GM04503 (cell line): ENCODE measurements at regions not wholly inside any gene's neighbourhood (a gene's known extent, or its start where the extent isn't known, plus 50 kb on each side); places are given as distances from the start of the nearest gene placed in this dataset.

Experiments used
- DNase-seq: peaks from one replicate; pipeline ENCODE4 v3.0.0-alpha.2; 2012; ENCODE audit warnings: low read depth

DNA sequence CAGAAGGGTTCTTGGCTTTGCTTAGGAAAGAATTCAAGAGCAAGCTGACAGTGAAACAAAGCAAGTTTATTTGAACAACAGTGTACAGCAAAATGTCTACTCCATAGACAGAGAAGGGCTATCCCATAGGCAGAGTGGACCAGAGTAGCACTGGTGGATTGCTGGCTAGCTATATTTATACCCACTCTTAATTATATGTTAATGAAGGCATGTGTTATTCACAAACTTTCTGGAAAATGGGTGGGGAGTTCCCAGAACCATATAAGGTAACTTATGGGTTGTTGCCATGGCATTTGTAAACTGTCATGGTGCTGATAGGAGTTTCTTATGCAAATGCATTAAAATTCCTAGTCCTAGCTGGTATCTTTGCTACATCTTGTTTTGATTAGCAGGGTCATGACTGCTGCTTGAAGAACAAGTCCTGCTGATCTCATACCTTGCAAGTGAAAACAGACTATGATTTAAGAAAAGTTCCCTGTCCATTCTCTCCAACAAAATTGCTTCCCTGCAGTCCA, 330.5 kb downstream of the BUD13 start:
- DNase-seq: no peak

DNA sequence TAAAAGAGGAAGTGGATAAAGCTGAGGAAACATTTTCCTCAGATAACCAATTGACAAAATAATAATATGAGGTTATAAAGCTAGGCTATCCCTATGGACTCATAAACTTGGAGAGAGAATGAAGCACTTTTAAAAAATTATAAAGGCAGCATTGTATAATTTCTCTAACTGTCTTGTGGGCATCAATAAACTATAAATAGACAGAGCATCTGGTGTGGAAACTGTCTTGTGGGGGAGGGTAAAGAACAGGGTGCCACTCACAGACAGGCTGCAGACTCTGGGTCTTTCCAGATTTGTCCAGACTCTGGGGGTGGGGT, 333.5 kb downstream of the BUD13 start:
- no peak for DNase-seq

DNA sequence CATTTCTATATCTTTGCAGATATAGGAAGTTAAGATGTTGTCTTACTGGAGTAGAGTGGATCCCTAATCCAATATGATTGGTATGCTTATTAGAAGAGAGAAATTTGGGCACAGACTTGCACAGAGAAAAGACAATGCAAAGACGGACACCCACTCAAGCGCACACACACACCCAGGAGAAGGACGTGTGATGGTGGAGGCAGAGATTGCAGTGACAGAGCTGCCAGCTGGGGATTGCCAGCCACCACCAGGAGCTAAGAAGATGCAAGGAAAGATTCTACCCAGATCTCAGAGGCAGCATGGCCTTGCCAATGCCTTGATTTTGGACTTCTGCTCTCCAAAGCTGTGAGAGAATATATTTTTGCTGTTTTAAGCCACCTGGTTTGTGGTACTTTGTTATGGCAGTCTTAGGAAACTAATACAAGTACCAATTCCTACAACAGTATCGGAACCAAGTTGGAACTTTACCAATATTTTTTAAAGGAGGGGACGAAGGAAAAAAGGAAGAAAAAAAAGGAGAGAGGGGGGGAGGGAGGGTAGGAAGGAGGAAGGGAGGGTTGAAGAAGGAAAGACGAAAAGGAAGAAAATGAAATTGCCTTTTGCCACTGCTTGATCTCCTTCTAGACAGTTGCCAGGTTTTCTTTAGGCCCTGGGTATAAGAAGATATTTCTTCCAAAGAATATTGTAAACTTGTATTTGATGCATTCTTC, 334.0 kb downstream of the BUD13 start:
- no peak for DNase-seq

DNA sequence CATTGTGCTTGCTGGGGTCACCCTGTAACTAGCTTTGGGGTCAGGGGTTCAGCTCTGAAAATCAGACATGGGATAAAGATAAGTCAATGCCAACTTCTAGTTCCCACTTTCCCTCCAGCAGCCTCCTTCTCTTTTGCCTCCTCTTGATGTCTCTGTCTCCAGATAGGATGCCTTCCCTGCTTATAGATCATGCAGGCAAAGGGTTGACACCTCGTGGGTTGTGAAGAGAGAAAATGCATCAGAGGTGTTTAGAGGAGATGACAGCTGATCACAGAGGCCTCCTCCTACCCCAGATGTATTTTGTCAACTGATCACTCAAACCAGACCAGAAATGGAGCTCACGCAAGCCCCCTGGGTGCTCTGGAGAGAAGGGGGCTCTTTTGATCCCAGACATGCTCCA, 337.8 kb downstream of the BUD13 start:
- no peak for DNase-seq

GRCh38 chr11:116432301-116432700, 340.5 kb downstream of the BUD13 start:
- DNase-seq: no peak

GRCh38 chr11:116431842-116432241, 340.9 kb downstream of the BUD13 start:
- DNase-seq: no peak

DNA sequence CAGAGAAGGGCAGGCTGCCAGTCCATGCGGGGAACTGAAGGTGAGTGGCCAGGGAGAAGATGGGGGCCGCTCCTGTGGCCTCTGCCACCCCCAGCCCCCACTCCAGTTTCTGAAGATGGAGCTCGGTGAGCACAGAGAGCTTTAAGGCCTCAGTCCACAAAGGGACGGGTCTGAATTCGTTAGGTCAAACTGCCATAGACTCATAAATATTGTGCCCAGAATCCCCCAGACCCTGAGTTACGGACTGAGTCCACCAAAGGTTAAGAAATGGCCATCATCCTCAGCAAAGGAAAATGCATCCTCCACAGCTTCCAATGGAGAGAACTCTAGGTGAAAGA, 344.2 kb downstream of the BUD13 start:
- DNase-seq: no peak

GRCh38 chr11:116427903-116428637, 344.7 kb downstream of the BUD13 start:
- DNase-seq: no peak

DNA sequence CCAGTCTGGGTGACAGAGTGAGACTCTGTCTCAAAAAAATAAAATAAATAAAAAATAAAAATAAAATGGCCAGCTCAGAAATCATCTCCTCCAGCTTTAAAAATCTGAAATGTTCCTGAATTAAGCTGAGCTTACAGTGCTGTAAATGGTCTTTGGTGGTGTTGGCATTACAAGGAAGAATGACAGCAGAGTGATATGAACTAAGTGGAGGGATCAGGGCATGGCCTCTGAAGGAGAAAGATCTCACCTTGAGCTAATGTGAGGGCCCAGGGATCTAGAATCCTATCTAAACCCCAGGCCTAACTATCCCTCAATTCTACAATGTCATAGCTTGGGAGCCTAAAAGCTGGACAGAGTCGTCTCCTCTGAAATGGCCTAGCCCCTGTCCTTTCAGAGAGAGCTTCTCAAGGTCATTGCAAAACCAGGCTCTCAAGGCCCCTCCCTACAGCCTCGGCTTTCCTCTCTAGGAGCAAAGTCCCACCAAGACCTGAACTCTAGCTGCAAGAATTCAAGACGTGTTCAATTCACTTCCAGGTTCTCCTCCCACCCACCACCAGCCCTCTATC, 345.4 kb downstream of the BUD13 start:
- no peak for DNase-seq

DNA sequence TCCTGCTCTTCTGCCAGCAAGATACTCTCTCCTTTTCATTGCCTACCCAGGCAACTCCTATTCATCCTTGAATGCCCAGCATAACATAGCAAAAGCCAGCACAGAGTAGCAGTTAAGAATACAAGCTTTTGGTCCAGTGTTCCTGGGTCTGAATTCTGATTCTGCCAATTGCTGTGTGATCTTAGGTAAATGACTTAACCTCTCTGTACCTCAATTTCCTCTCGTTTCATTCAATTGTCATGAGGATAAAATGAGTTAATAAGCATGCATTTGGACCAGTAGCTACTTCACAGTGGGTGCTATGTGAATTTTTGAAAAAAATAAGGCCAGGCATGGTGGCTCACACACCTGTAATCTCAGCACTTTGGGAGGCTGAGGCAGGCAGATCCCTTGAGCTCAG, 346.0 kb downstream of the BUD13 start:
- DNase-seq: no peak

DNA sequence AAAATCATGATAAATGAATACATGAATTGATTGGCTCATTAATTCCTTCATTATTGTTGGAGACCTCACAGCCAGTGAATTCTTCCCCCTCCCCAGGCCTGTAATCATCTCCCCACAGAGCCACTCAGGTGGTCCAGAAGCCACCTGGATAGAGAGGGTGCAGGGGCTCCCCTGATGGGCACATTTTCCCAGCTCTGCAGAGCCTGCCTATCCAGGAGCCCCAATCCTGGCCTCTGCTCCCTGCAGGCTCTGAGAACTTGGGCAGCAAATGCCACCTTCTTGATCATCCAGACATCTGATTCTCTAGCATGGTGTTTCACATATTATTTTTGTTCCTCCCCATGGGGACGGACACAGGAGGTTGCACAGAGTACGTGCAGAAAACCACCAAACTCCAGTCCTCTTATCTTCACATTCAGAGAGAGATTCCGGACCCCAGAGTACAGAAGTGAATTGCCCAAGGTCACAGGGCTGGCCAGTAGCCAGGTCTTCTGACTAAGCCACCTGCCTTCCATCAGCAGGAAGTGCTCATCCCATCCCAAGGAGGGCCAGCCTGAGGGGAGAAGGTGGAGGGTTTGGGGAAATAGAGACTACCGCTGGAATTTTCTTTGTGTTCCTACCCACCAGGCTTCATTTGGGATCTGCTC, 348.0 kb downstream of the BUD13 start:
- no peak for DNase-seq

DNA sequence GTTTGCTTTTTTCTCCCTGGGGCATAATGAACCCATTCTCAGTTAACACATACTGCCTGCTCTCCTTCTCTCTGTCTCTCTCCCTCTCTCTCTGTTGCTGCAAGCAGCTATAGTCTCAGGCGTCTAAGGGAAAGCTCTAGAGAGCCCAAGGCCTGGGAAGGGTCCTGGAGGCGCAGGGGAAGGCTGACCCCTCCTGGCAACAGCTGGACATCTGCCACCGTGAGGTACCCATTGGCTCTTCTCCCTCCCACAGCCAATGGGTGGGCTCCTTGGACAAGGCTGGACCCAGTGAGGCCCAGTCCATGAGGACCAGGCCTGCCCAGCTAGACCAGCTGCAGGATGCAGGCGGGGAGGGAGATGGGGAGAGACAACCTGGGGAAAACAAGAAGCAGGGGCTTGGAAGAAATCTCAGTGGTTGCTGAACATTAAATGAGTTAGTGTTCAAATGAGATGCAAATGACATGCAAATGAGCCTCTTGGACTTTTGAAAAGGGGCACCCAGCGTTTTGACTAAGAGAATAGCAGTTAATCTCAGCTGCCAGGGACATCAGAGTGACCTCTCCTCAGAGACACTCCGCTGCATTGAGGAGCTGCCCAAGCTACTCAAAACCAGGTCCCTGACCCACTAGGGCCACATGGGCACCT, 349.7 kb downstream of the BUD13 start:
- DNase-seq: no peak

- no peak for DNase-seq
Measured at GRCh38 chr11:116422556-116422955, 350.2 kb downstream of the BUD13 start.

GRCh38 chr11:116421529-116422185, 351.1 kb downstream of the BUD13 start:
- DNase-seq: no peak

DNA sequence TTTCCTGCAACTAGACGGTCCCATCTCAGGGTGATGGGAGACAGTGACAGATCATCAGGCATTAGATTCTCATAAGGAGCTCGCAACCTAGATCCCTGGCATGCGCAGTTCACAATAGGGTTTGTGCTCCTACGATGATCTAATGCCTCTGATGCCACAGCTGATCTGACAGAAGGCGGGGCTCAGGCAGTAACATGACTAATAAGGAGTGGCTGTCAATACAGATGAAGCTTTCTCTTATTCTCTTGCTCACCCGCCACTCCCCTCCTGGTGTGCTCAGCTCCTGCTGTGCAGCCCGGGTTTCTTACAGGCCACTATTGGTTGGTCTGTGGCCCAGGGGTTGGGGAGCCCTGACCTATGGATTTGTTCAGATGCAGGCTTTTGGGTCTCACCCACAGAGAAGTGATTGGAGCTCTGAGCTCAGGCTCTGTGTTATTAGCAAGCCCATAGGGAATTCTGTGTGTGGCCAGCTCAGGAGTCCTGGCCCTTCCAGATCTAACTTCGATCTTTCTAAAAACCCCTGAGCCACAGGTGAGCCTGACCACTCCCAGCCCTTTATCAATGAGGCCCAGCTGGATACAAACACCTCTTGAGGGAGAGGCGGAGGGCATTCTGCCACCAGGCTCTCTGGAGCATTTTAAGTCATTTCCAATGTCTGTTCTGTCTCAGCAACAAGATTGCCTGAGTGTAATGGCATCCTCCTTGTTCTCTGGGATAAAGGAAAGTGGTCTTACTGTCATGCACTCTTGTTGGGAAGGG, 351.8 kb downstream of the BUD13 start:
- no peak for DNase-seq

- no peak for DNase-seq
Measured at GRCh38 chr11:116420030-116420429, 352.8 kb downstream of the BUD13 start.

DNA sequence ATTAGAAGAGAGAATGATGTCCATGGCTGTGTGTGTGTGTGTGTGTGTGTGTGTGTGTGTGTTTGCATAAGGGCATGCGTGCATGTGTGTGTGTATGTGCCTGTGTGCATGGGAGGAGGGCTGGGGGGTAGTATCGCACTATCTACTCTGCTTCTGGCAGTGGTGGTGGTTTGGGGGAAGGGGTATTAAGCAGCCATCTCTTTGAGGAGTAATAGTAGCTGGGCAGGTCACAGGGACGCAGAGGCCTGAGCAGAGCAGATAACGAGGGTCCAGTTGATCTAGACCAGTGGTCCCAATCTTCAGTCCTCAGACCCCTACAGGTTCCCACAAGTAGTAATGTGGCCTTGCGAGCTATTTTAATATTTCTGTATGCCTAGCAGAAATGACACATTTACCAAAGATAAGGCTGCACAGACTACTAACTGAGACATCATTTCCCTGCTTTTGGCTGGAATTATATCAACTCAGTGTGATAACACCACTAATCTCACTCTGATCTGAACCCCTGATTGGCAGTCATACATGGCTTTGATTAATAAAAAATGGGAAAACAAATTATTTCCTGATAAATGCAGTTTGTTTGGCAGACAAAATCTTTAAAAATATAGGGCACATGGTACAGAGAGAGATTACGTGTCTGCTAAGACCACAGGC, 354.3 kb downstream of the BUD13 start:
- no peak for DNase-seq

DNA sequence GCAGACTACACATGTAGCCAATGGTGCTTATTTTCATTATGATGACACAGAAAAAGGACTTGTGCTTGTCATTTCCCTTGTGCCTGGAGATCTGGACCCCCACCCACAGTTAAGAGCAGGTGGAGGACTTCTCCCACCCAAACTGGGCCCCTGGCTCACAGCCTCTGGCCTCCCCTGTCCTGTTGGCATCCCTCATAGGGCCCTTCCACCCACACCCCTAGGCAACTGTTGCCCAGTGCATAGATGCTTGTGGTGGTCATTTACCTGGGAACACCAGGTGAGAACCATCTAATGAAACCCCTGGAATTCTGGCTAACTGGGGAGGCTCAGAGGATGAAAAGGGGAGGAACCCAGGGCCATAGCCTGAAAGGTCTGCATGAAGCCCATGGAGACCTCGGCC, 355.9 kb downstream of the BUD13 start:
- no peak for DNase-seq

GRCh38 chr11:116415095-116415494, 357.7 kb downstream of the BUD13 start:
- DNase-seq: no peak

- no peak for DNase-seq
Measured at GRCh38 chr11:116414357-116414880, 358.4 kb downstream of the BUD13 start.
